ENCODE measurements at regions not wholly inside any gene's neighbourhood (a gene's known extent, or its start where the extent isn't known, plus 50 kb on each side); places are given as distances from the start of the nearest gene placed in this dataset.

- Histone ChIP-seq H2AFZ (ENCODE audit: low read depth, low read length) (no peak overlapping the region), H3K4me1 (replicated peaks in 1 of 2; ENCODE audit: control insufficient read depth in 2 of 2, insufficient read depth in 2 of 2, low read length in 2 of 2) (peaks cover 3% of the 10 kb centered on the region in 2 experiments; a peak in 3 of 5 replicates), H3K4me3 (no peak overlapping the region), H3K4me2 (ENCODE audit: insufficient read depth, low read length) (no peak overlapping the region), H4K20me1 (replicated peaks; ENCODE audit: control insufficient read depth, insufficient read depth, low read length) (no peaks in the 10 kb centered on the region), H3K27ac (ENCODE audit: extremely low read depth, low read depth, low read length) (no peak overlapping the region), H3K36me3 (ENCODE audit: control insufficient read depth, insufficient read depth, low read length) (no peaks in the 10 kb centered on the region), H3K9me3 (replicated peaks; ENCODE audit: control insufficient read depth, insufficient read depth, low read depth, low read length) (no peaks in the 10 kb centered on the region), H3K27me3 (ENCODE audit: control insufficient read depth in 2 of 2, insufficient read depth in 2 of 2, low read length in 2 of 2) (no peaks in the 10 kb centered on the region), H3K9me1 (ENCODE audit: control insufficient read depth, insufficient read depth, low read length) (no peaks in the 10 kb centered on the region), H3K79me2 (ENCODE audit: control insufficient read depth, insufficient read depth, low read length) (no peaks in the 10 kb centered on the region), H3K9ac (ENCODE audit: insufficient read depth in 1 of 2, low read depth in 2 of 2, low read length in 2 of 2) (no peak overlapping the region)
- BruUV-seq (replicated peaks): no TSS peak
- in situ Hi-C loops (cut with MboI): no loop called here
- intact Hi-C loops (cut with micrococcal nuclease): no loop called here
- DNase-seq (ENCODE audit: extremely low read depth in 1 of 4, low spot score in 3 of 4) (no peak), ATAC-seq (no peak), FAIRE-seq (no peak)
- ChIA-PET CTCF (ENCODE audit: low intra/inter-chr PET ratio) (no interaction called here), POLR2A (interaction anchor here (0.8 to 1.7 kb wide), 3 partner anchors 17 to 97 kb away, joined by 3 read pairs; partner anchors contain the start of gene JUN)
- TF ChIP-seq ZFP1 (CRISPR knock-in tag; IDR thresholded peaks at IDR 0.05): no peak
- no peak for TF ChIP-seq ZSCAN32 (CRISPR knock-in tag; IDR thresholded peaks at IDR 0.05)
- TF ChIP-seq DIDO1 (tag; IDR thresholded peaks at IDR 0.05; ENCODE audit: low read depth): no peak
- 43% methylated on average over 10 of the region's 10 CpGs for WGBS (ENCODE audit: insufficient coverage, low coverage, missing lambda C conversion rate)
These were observed 69.1 kb upstream of the JUN start for GRCh38 chr1:58852731-58853485.

GRCh38 chr1:58854576-58854975 lies 70.7 kb upstream of the JUN start:
- ChIA-PET POLR2A (interaction anchor here (0.6 to 2.0 kb wide), 4 partner anchors 19 to 136 kb away, joined by 3 to 6 read pairs (median 3); no protein-coding TSS in a partner anchor), CTCF (ENCODE audit: low intra/inter-chr PET ratio) (no interaction called here)
- H3K4me1 ChIP-seq (replicated peaks in 1 of 2; ENCODE audit: control insufficient read depth in 2 of 2, insufficient read depth in 2 of 2, low read length in 2 of 2): peaks cover 0 to 3% of the 10 kb centered on the region in 2 experiments; a peak in 2 of 5 replicates
- in situ Hi-C loops (cut with MboI) (no loop called here), intact Hi-C loops (cut with micrococcal nuclease) (no loop called here)
- no peaks in the 10 kb centered on the region for H3K27me3 ChIP-seq (ENCODE audit: control insufficient read depth in 2 of 2, insufficient read depth in 2 of 2, low read length in 2 of 2)
- WGBS (ENCODE audit: insufficient coverage, low coverage, missing lambda C conversion rate): 9% methylated on average over 2 of the region's 2 CpGs
- no TSS peak for BruUV-seq (replicated peaks)
- no peak overlapping the region for H3K9ac ChIP-seq (ENCODE audit: insufficient read depth in 1 of 2, low read depth in 2 of 2, low read length in 2 of 2)
- FAIRE-seq (no peak), DNase-seq (ENCODE audit: extremely low read depth in 1 of 4, low spot score in 3 of 4) (no peak), ATAC-seq (no peak)
- H3K4me3 ChIP-seq: no peak overlapping the region
- no peak overlapping the region for H2AFZ ChIP-seq (ENCODE audit: low read depth, low read length)
- H3K9me1 ChIP-seq (ENCODE audit: control insufficient read depth, insufficient read depth, low read length): no peaks in the 10 kb centered on the region
- H3K27ac ChIP-seq (ENCODE audit: extremely low read depth, low read depth, low read length): no peak overlapping the region
- H4K20me1 ChIP-seq (replicated peaks; ENCODE audit: control insufficient read depth, insufficient read depth, low read length): no peaks in the 10 kb centered on the region
- H3K36me3 ChIP-seq (ENCODE audit: control insufficient read depth, insufficient read depth, low read length): no peaks in the 10 kb centered on the region
- H3K4me2 ChIP-seq (ENCODE audit: insufficient read depth, low read length): no peak overlapping the region
- no peaks in the 10 kb centered on the region for H3K79me2 ChIP-seq (ENCODE audit: control insufficient read depth, insufficient read depth, low read length)
- no peaks in the 10 kb centered on the region for H3K9me3 ChIP-seq (replicated peaks; ENCODE audit: control insufficient read depth, insufficient read depth, low read depth, low read length)
- no peak for TF ChIP-seq SP2 (IDR thresholded peaks at IDR 0.05; ENCODE audit: extremely low read depth, low read depth, low read length, poor library complexity, severe bottlenecking)
- no peak for TF ChIP-seq PHB (CRISPR knock-in tag; IDR thresholded peaks at IDR 0.05)
- TF ChIP-seq SPI1 (IDR thresholded peaks at IDR 0.05; ENCODE audit: borderline replicate concordance, low read depth, low read length): peak; percentile 85
- no peak for TF ChIP-seq ZC3H11A (IDR thresholded peaks at IDR 0.05; ENCODE audit: low read depth, low read length)
- TF ChIP-seq CHD2 (IDR thresholded peaks at IDR 0.05; ENCODE audit: low read depth, low read length): no peak
- no peak for TF ChIP-seq BACH1 (tag; IDR thresholded peaks at IDR 0.05)
- TF ChIP-seq ZFPM2 (CRISPR knock-in tag; IDR thresholded peaks at IDR 0.05): no peak
- peak; percentile 46; the same call in 1 of the 2 replicates for TF ChIP-seq HMBOX1 (IDR thresholded peaks at IDR 0.05)
- no peak for TF ChIP-seq ZBTB1 (CRISPR knock-in tag; IDR thresholded peaks at IDR 0.05; ENCODE audit: borderline replicate concordance, low read depth)
